Body of pancreas (tissue), 4 donors: ENCODE measurements at regions not wholly inside any gene's neighbourhood (a gene's known extent, or its start where the extent isn't known, plus 50 kb on each side); places are given as distances from the start of the nearest gene placed in this dataset.

Source experiments
- ATAC-seq: fragments of 150-250 bp; one replicate; pipeline ENCODE4 v1.9.1; 2016
- DNase-seq, 4 donors: peaks; one replicate each; pipeline ENCODE4 v3.0.0-alpha.2; 2019
- H3K27ac ChIP-seq, 4 donors: fragments of 200-600 bp; sonication (generic); 1 replicate in 3 of 4; 2 replicates in 1 of 4; pipeline versions ENCODE4 v1.5.1 to v1.6.1; 2016 to 2019; ENCODE audit warnings: mild to moderate bottlenecking in 1 of 4, mixed read lengths in 1 of 4, moderate library complexity in 1 of 4
- H3K27me3 ChIP-seq, 2 donors: fragments of 200-600 bp; sonication (generic); one replicate each; pipeline ENCODE4 v1.6.0; 2016; ENCODE audit warnings: mild to moderate bottlenecking in 1 of 2
- H3K36me3 ChIP-seq, 2 donors: fragments of 200-600 bp; sonication (generic); replicated peaks in 1 of 2; 2 replicates each; pipeline ENCODE4 v1.5.1; 2016; ENCODE audit warnings: low read depth in 2 of 2; ENCODE audit not compliant: insufficient read depth in 1 of 2
- H3K4me1 ChIP-seq: fragments of 200-600 bp; sonication (generic); one replicate; pipeline ENCODE4 v1.6.0; 2016
- H3K4me3 ChIP-seq, 2 donors: fragments of 200-600 bp; sonication (generic); 1 replicate in 1 of 2; 2 replicates in 1 of 2; pipeline ENCODE4 v1.5.1; 2016 to 2019
- H3K9me3 ChIP-seq, 3 donors: fragments of 200-600 bp; sonication (generic); 1 replicate in 2 of 3; 2 replicates in 1 of 3; pipeline ENCODE4 v1.5.1; 2016
- CTCF ChIP-seq, 7 experiments: fragments of 450-650 bp in 4 of 7; fragments of 200-600 bp in 3 of 7; sonication (generic) in 3 of 7; IDR thresholded peaks; one replicate each; pipeline ENCODE4 v1.5.1; 2016 to 2019; ENCODE audit warnings: antibody characterized with exemption in 7 of 7
- POLR2A ChIP-seq, 3 donors: fragments of 450-650 bp; IDR thresholded peaks; one replicate each; pipeline ENCODE4 v1.6.1; 2016; ENCODE audit warnings: antibody characterized with exemption in 3 of 3, mild to moderate bottlenecking in 2 of 3
- WGBS, 2 donors: methylation state at CpG; one replicate each; pipeline ENCODE4 v1.1.5; 2017; 5-methylcytosine and 5-hydroxymethylcytosine counted together
- intact Hi-C: fragments of 100-400 bp; cut with DNase I; formaldehyde crosslinking; loops from one replicate; pipeline ENCODE4 v1.15.1; 2023

GRCh38 chr5:17426104-17426749, 71.8 kb upstream of the TAF11L2 start:
- no peak for TF ChIP-seq POLR2A (IDR thresholded peaks at IDR 0.05)
- TF ChIP-seq CTCF (IDR thresholded peaks at IDR 0.05), result no peak
- DNase-seq, result no peak
- no peak for ATAC-seq
- H3K27ac ChIP-seq, result no peak overlapping the region
- no peak overlapping the region for H3K4me3 ChIP-seq
- no peaks in the 10 kb centered on the region for H3K4me1 ChIP-seq
- H3K27me3 ChIP-seq, result no peaks in the 10 kb centered on the region
- H3K36me3 ChIP-seq, result no peaks in the 10 kb centered on the region
- intact Hi-C loops, result no loop called here
- 44% methylated on average over 2 of the region's 2 CpGs for WGBS, 2 donors
- H3K9me3 ChIP-seq, result no peaks in the 10 kb centered on the region

GRCh38 chr5:17428176-17428800, 69.7 kb upstream of the TAF11L2 start:
- Histone ChIP-seq H3K36me3 (no peaks in the 10 kb centered on the region), H3K9me3 (no peaks in the 10 kb centered on the region), H3K27ac (no peak overlapping the region), H3K4me3 (no peak overlapping the region), H3K27me3 (no peaks in the 10 kb centered on the region), H3K4me1 (no peaks in the 10 kb centered on the region)
- intact Hi-C loops, result no loop called here
- DNase-seq (no peak), ATAC-seq (no peak)
- 58 to 62% methylated on average over 7 of the region's 7 CpGs for WGBS, 2 donors
- TF ChIP-seq CTCF (IDR thresholded peaks at IDR 0.05), result no peak
- TF ChIP-seq POLR2A (IDR thresholded peaks at IDR 0.05), result no peak

- DNase-seq (no peak), ATAC-seq (no peak)
- Histone ChIP-seq H3K4me3 (no peak overlapping the region), H3K9me3 (no peaks in the 10 kb centered on the region), H3K4me1 (no peaks in the 10 kb centered on the region), H3K27me3 (no peaks in the 10 kb centered on the region), H3K27ac (no peak overlapping the region), H3K36me3 (no peaks in the 10 kb centered on the region)
- intact Hi-C loops, result no loop called here
- 72 to 90% methylated on average over 4 of the region's 4 CpGs for WGBS, 2 donors
- TF ChIP-seq CTCF (IDR thresholded peaks at IDR 0.05) (no peak), POLR2A (IDR thresholded peaks at IDR 0.05) (no peak)
Measured at GRCh38 chr5:17429353-17429752, 68.7 kb upstream of the TAF11L2 start.

- intact Hi-C loops, result no loop called here
- H3K4me3 ChIP-seq, result no peak overlapping the region
- H3K9me3 ChIP-seq, result no peaks in the 10 kb centered on the region
- no peaks in the 10 kb centered on the region for H3K4me1 ChIP-seq
- 57 to 58% methylated on average over 3 to 5 of the region's 5 CpGs for WGBS, 2 donors
- DNase-seq (no peak), ATAC-seq (no peak)
- H3K27ac ChIP-seq, result no peak overlapping the region
- no peaks in the 10 kb centered on the region for H3K36me3 ChIP-seq
- H3K27me3 ChIP-seq, result no peaks in the 10 kb centered on the region
- TF ChIP-seq POLR2A (IDR thresholded peaks at IDR 0.05), result no peak
- no peak for TF ChIP-seq CTCF (IDR thresholded peaks at IDR 0.05)
Measured at GRCh38 chr5:17430241-17430640, 67.8 kb upstream of the TAF11L2 start.
